IMR-90 (cell line): ENCODE measurements at regions not wholly inside any gene's neighbourhood (a gene's known extent, or its start where the extent isn't known, plus 50 kb on each side); places are given as distances from the start of the nearest gene placed in this dataset.

Source experiments
- ATAC-seq: fragments of 200-7000 bp; cut with Tn5 transposase; 2 replicates; pipeline ENCODE4 v1.9.1; 2020; ENCODE audit warnings: low read depth, mild to moderate bottlenecking, moderate library complexity
- BruUV-seq: library from RNA; stranded (reverse); fragments of 400-500 nt; replicated peaks from 2 replicates; lab custom pipeline; 2021; lab: Mats Ljungman, UMichigan
- CTCF ChIA-PET: fragments of 300-600 bp; formaldehyde crosslinking; extraction: SDS; loops from one replicate; lab custom pipeline; 2021; ENCODE audit warnings: antibody characterized with exemption; lab: Yijun Ruan, JAX
- POLR2A ChIA-PET: fragments of 300-600 bp; sonication (Branson Sonifier 250); formaldehyde crosslinking; loops from one replicate; lab custom pipeline; 2022; ENCODE audit warnings: antibody characterized with exemption; ENCODE audit not compliant: unreplicated experiment; lab: Charles Lee
- DNase-seq: peaks from one replicate; pipeline ENCODE4 v3.0.0; 2013
- H2AFZ ChIP-seq: replicated peaks from 2 replicates; pipeline ENCODE3; 2013; ENCODE audit warnings: low read length, mild to moderate bottlenecking; ENCODE audit not compliant: poor library complexity
- H2AK5ac ChIP-seq: 2 replicates; pipeline ENCODE4 v1.6.1; 2013; ENCODE audit warnings: low read depth, low read length, inconsistent platforms
- H2AK9ac ChIP-seq: replicated peaks from 2 replicates; pipeline ENCODE3; 2013; ENCODE audit warnings: mild to moderate bottlenecking, low read depth, low read length, moderate library complexity; ENCODE audit not compliant: poor library complexity
- H2BK120ac ChIP-seq: 2 replicates; pipeline ENCODE4 v1.6.1; 2013; ENCODE audit warnings: low read depth, low read length, inconsistent platforms
- H2BK15ac ChIP-seq: 3 replicates; pipeline ENCODE4 v1.6.1; 2013; ENCODE audit warnings: low read depth, low read length, inconsistent platforms
- H2BK20ac ChIP-seq: 2 replicates; pipeline ENCODE4 v1.6.1; 2013; ENCODE audit warnings: low read depth, mild to moderate bottlenecking, inconsistent platforms, low read length, moderate library complexity
- H2BK5ac ChIP-seq: 2 replicates; pipeline ENCODE4 v1.6.1; 2013; ENCODE audit warnings: mild to moderate bottlenecking, low read depth, low read length, inconsistent platforms; ENCODE audit not compliant: poor library complexity, severe bottlenecking
- H3K14ac ChIP-seq: replicated peaks from 2 replicates; pipeline ENCODE4 v1.6.1; 2013; ENCODE audit warnings: low read depth, low read length, inconsistent platforms
- H3K18ac ChIP-seq: 2 replicates; pipeline ENCODE4 v1.6.1; 2013; ENCODE audit warnings: low read depth, low read length, control low read depth
- H3K23ac ChIP-seq: 2 replicates; pipeline ENCODE4 v1.6.1; 2013; ENCODE audit warnings: low read depth, low read length, inconsistent platforms
- H3K27ac ChIP-seq: 2 replicates; pipeline ENCODE4 v1.5.1; 2013; ENCODE audit warnings: mild to moderate bottlenecking, control low read depth, low read length; ENCODE audit not compliant: insufficient read depth
- H3K27me3 ChIP-seq: 2 replicates; pipeline ENCODE4 v1.6.1; 2013; ENCODE audit warnings: low read length; ENCODE audit not compliant: control insufficient read depth, insufficient read depth
- H3K36me3 ChIP-seq: 2 replicates; pipeline ENCODE4 v1.6.1; 2013; ENCODE audit warnings: low read length, mixed read lengths; ENCODE audit not compliant: control insufficient read depth, insufficient read depth
- H3K4ac ChIP-seq: 2 replicates; pipeline ENCODE4 v1.6.1; 2013; ENCODE audit warnings: low read depth, low read length, inconsistent platforms
- H3K4me1 ChIP-seq: 2 replicates; pipeline ENCODE4 v1.6.1; 2013; ENCODE audit warnings: low read length, mixed read lengths; ENCODE audit not compliant: control insufficient read depth, insufficient read depth
- H3K4me2 ChIP-seq: 2 replicates; pipeline ENCODE4 v1.6.1; 2013; ENCODE audit warnings: low read depth, mild to moderate bottlenecking, control low read depth, low read length, moderate library complexity
- H3K4me3 ChIP-seq: 2 replicates; pipeline ENCODE4 v1.5.1; 2013; ENCODE audit warnings: low read depth, mild to moderate bottlenecking, control low read depth, low read length, moderate library complexity; ENCODE audit not compliant: insufficient read depth
- H3K56ac ChIP-seq: 2 replicates; pipeline ENCODE4 v1.6.1; 2013; ENCODE audit warnings: low read length, inconsistent platforms; ENCODE audit not compliant: insufficient read depth; ENCODE audit errors: extremely low read depth
- H3K79me1 ChIP-seq, 2 experiments: 2 replicates each; pipeline ENCODE4 v1.6.1; 2013; ENCODE audit warnings: low read length in 2 of 2, inconsistent platforms in 1 of 2, low read depth in 1 of 2
- H3K9ac ChIP-seq: 2 replicates; pipeline ENCODE4 v1.6.1; 2013; ENCODE audit warnings: low read depth, low read length, control low read depth
- H3K9me1 ChIP-seq: 2 replicates; pipeline ENCODE4 v1.6.1; 2013; ENCODE audit warnings: low read length, inconsistent platforms; ENCODE audit not compliant: insufficient read depth
- H3K9me3 ChIP-seq: 2 replicates; pipeline ENCODE4 v1.6.1; 2013; ENCODE audit warnings: low read length; ENCODE audit not compliant: control insufficient read depth, insufficient read depth
- H4K20me1 ChIP-seq: 2 replicates; pipeline ENCODE4 v1.6.1; 2013; ENCODE audit warnings: low read length, inconsistent platforms; ENCODE audit not compliant: insufficient read depth
- H4K5ac ChIP-seq: 2 replicates; pipeline ENCODE4 v1.6.1; 2013; ENCODE audit warnings: mild to moderate bottlenecking, low read depth, low read length, control low read depth
- H4K8ac ChIP-seq, 2 experiments: 2 replicates each; pipeline ENCODE4 v1.6.1; 2013; ENCODE audit warnings: low read depth in 2 of 2, low read length in 2 of 2, control low read depth in 1 of 2, inconsistent platforms in 1 of 2
- H4K91ac ChIP-seq: 2 replicates; pipeline ENCODE4 v1.6.1; 2013; ENCODE audit warnings: low read depth, low read length, inconsistent platforms; ENCODE audit not compliant: insufficient read depth
- BHLHE40 ChIP-seq: fragments of 150-350 bp; IDR thresholded peaks from 2 replicates; pipeline ENCODE4 v1.6.1; 2016; ENCODE audit warnings: mild to moderate bottlenecking, low read depth, low read length
- CEBPB ChIP-seq: IDR thresholded peaks from 2 replicates; pipeline ENCODE4 v1.6.1; 2012; ENCODE audit warnings: low read depth, low read length, improper control_type of control experiment
- CHD1 ChIP-seq: IDR thresholded peaks from 2 replicates; pipeline ENCODE4 v1.6.1; 2012; ENCODE audit warnings: low read depth, low read length, improper control_type of control experiment
- FOS ChIP-seq: fragments of 150-350 bp; IDR thresholded peaks from 2 replicates; pipeline ENCODE4 v1.6.1; 2016; ENCODE audit warnings: low read depth, low read length
- MAFK ChIP-seq: IDR thresholded peaks from 2 replicates; pipeline ENCODE4 v1.6.1; 2012; ENCODE audit warnings: low read depth, low read length, improper control_type of control experiment
- MAZ ChIP-seq: IDR thresholded peaks from 2 replicates; pipeline ENCODE4 v1.6.1; 2012; ENCODE audit warnings: low read depth, mild to moderate bottlenecking, low read length, improper control_type of control experiment, moderate library complexity, borderline replicate concordance
- MXI1 ChIP-seq: IDR thresholded peaks from 2 replicates; pipeline ENCODE4 v1.6.1; 2012; ENCODE audit warnings: low read depth, mild to moderate bottlenecking, low read length, moderate library complexity, borderline replicate concordance
- NFE2L2 ChIP-seq: fragments of 150-350 bp; IDR thresholded peaks from 2 replicates; pipeline ENCODE4 v1.6.1; 2016; ENCODE audit warnings: low read depth, mild to moderate bottlenecking, low read length
- POLR2A ChIP-seq: IDR thresholded peaks from 2 replicates; pipeline ENCODE4 v1.6.1; 2012; ENCODE audit warnings: mild to moderate bottlenecking, low read depth, low read length
- RAD21 ChIP-seq: IDR thresholded peaks from 2 replicates; pipeline ENCODE4 v1.6.1; 2012; ENCODE audit warnings: low read length, improper control_type of control experiment
- RCOR1 ChIP-seq: IDR thresholded peaks from 2 replicates; pipeline ENCODE4 v1.6.1; 2012; ENCODE audit warnings: mild to moderate bottlenecking, low read length, improper control_type of control experiment; ENCODE audit not compliant: insufficient replicate concordance
- RFX5 ChIP-seq: IDR thresholded peaks from 2 replicates; pipeline ENCODE4 v1.8.0; 2012; ENCODE audit warnings: low read depth, mild to moderate bottlenecking, low read length, moderate library complexity
- SMC3 ChIP-seq: fragments of 150-350 bp; IDR thresholded peaks from 2 replicates; pipeline ENCODE4 v1.6.1; 2016; ENCODE audit warnings: low read depth, mild to moderate bottlenecking, antibody characterized with exemption, low read length, moderate library complexity
- WGBS, 2 experiments: methylation state at CpG; one replicate each; pipeline versions ENCODE4 v1.1.5 to v1.1.7; 2013; ENCODE audit warnings: missing lambda C conversion rate in 2 of 2; ENCODE audit not compliant: insufficient read length in 1 of 2; ENCODE audit errors: extremely low coverage in 2 of 2; 5-methylcytosine and 5-hydroxymethylcytosine counted together
- dilution Hi-C: fragments of 300-500 bp; cut with HindIII; formaldehyde crosslinking; loops from one replicate; pipeline ENCODE4 v1.14.3; 2018; ENCODE audit warnings: low sequenced_read_pairs; ENCODE audit not compliant: unreplicated experiment
- in situ Hi-C: fragments of 300-500 bp; cut with MboI; formaldehyde crosslinking; loops from 3 replicates; pipeline ENCODE4 v1.14.3; 2019; ENCODE audit warnings: low sequenced_read_pairs, inconsistent platforms, mixed read lengths
- intact Hi-C: fragments of 100-400 bp; cut with micrococcal nuclease; formaldehyde crosslinking; loops from 2 replicates; pipeline ENCODE4 v1.10.0; 2022
- TF ChIP-seq, protein P1 (sequence below): fragments of 150-350 bp; IDR thresholded peaks from 2 replicates; pipeline ENCODE4 v1.6.1; 2017; ENCODE audit warnings: mild to moderate bottlenecking, antibody characterized with exemption, low read length, low read depth
- TF ChIP-seq, protein P2 (sequence below): conservative IDR thresholded peaks from 2 replicates; pipeline ENCODE4 v1.5.1; 2012; ENCODE audit warnings: mild to moderate bottlenecking, low read depth, low read length, improper control_type of control experiment

DNA sequence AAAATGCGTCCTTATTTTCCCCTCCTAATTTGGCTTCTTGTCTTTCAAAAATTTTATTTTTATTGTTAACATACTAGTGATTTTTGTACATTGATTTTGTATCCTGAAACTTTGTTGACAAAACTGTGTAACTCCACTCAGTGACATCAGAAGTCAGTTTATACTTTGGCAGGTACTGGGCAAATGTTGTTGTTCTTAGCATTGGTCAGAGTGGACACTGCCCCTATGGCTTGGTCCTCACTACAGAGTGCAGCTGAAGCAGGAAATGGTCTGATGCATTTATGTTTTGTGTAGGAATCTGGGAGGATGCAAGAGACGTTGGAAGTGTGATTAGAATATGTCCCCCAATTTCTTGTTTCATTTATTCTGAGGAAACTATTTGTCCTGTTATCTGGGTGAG lies 205.5 kb upstream of the CENPE start:
- no peaks in the 10 kb centered on the region for H3K9me1 ChIP-seq
- H4K91ac ChIP-seq: no peak overlapping the region
- ATAC-seq: no peak
- H4K5ac ChIP-seq: no peak overlapping the region
- H3K18ac ChIP-seq: no peak overlapping the region
- H2BK15ac ChIP-seq: no peak overlapping the region
- H2AFZ ChIP-seq: no peak overlapping the region
- H2BK20ac ChIP-seq: no peak overlapping the region
- H3K4ac ChIP-seq: no peak overlapping the region
- in situ Hi-C loops (no loop called here), intact Hi-C loops (no loop called here), dilution Hi-C loops (no loop called here)
- H3K14ac ChIP-seq: no peak overlapping the region
- H3K79me1 ChIP-seq: no peaks in the 10 kb centered on the region
- no peaks in the 10 kb centered on the region for H4K20me1 ChIP-seq
- no peak overlapping the region for H2AK5ac ChIP-seq
- H3K27ac ChIP-seq: no peak overlapping the region
- no peak overlapping the region for H3K23ac ChIP-seq
- no peak overlapping the region for H2AK9ac ChIP-seq
- H3K4me3 ChIP-seq: no peak overlapping the region
- DNase-seq: no peak
- no CpG with 5 or more reads among the region's 2 CpGs for WGBS, 2 experiments
- no TSS peak for BruUV-seq
- no peaks in the 10 kb centered on the region for H3K4me1 ChIP-seq
- no peak overlapping the region for H2BK5ac ChIP-seq
- TF ChIP-seq MAZ (no peak), CEBPB (no peak), RFX5 (no peak), SMC3 (no peak), FOS (no peak), CHD1 (no peak), RCOR1 (no peak), MXI1 (no peak), RAD21 (no peak), POLR2A (no peak), MAFK (no peak), NFE2L2 (no peak), BHLHE40 (no peak)
- TF ChIP-seq, protein P1, sequence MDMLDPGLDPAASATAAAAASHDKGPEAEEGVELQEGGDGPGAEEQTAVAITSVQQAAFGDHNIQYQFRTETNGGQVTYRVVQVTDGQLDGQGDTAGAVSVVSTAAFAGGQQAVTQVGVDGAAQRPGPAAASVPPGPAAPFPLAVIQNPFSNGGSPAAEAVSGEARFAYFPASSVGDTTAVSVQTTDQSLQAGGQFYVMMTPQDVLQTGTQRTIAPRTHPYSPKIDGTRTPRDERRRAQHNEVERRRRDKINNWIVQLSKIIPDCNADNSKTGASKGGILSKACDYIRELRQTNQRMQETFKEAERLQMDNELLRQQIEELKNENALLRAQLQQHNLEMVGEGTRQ: no peak
- TF ChIP-seq, protein P2, sequence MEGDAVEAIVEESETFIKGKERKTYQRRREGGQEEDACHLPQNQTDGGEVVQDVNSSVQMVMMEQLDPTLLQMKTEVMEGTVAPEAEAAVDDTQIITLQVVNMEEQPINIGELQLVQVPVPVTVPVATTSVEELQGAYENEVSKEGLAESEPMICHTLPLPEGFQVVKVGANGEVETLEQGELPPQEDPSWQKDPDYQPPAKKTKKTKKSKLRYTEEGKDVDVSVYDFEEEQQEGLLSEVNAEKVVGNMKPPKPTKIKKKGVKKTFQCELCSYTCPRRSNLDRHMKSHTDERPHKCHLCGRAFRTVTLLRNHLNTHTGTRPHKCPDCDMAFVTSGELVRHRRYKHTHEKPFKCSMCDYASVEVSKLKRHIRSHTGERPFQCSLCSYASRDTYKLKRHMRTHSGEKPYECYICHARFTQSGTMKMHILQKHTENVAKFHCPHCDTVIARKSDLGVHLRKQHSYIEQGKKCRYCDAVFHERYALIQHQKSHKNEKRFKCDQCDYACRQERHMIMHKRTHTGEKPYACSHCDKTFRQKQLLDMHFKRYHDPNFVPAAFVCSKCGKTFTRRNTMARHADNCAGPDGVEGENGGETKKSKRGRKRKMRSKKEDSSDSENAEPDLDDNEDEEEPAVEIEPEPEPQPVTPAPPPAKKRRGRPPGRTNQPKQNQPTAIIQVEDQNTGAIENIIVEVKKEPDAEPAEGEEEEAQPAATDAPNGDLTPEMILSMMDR: no peak
- CTCF ChIA-PET: no interaction called here
- H3K56ac ChIP-seq: no peak overlapping the region
- H3K27me3 ChIP-seq: no peaks in the 10 kb centered on the region
- H3K9me3 ChIP-seq: peaks cover 2% of the 10 kb centered on the region; the same call in 1 of the 2 replicates
- H3K4me2 ChIP-seq: no peak overlapping the region
- POLR2A ChIA-PET: no interaction called here
- H3K9ac ChIP-seq: no peak overlapping the region
- no peak overlapping the region for H4K8ac ChIP-seq
- no peak overlapping the region for H2BK120ac ChIP-seq
- H3K36me3 ChIP-seq: no peaks in the 10 kb centered on the region
